ENCODE measurements at regions not wholly inside any gene's neighbourhood (a gene's known extent, or its start where the extent isn't known, plus 50 kb on each side); places are given as distances from the start of the nearest gene placed in this dataset.
"Not testable (repeated sequence)": the region's sequence is repeated elsewhere in the genome, so short reads cannot be mapped to it uniquely, and the experiment has no call there.

- DNase-seq = no peak
Observed at GRCh38 chr10:36872702-36873393, 252.6 kb upstream of the ANKRD30A start.

GRCh38 chr10:36840788-36841187 is 284.6 kb upstream of the ANKRD30A start:
- DNase-seq = no peak

GRCh38 chr10:36837416-36837815 is 288.0 kb upstream of the ANKRD30A start:
- DNase-seq = no peak

- no peak for DNase-seq
Observed at GRCh38 chr10:36819781-36820180, 305.6 kb upstream of the ANKRD30A start.

GRCh38 chr10:36817898-36818297 is 307.5 kb upstream of the ANKRD30A start:
- no peak for DNase-seq

GRCh38 chr10:36808625-36809362 is 316.6 kb upstream of the ANKRD30A start:
- no peak for DNase-seq

- DNase-seq = no peak
Observed at GRCh38 chr10:36803229-36803628, 322.2 kb upstream of the ANKRD30A start.

- no peak for DNase-seq
Observed at GRCh38 chr10:36802490-36803153, 322.8 kb upstream of the ANKRD30A start.

- no peak for DNase-seq
Observed at GRCh38 chr10:36801660-36802059, 323.7 kb upstream of the ANKRD30A start.

GRCh38 chr10:36794981-36795380 is 330.4 kb upstream of the ANKRD30A start:
- no peak for DNase-seq

GRCh38 chr10:36789974-36790373 is 335.4 kb upstream of the ANKRD30A start:
- no peak for DNase-seq

GRCh38 chr10:36788152-36788551 is 337.2 kb upstream of the ANKRD30A start:
- no peak for DNase-seq

GRCh38 chr10:36783400-36783799 is 342.0 kb upstream of the ANKRD30A start:
- DNase-seq = no peak

- DNase-seq = no peak
Observed at GRCh38 chr10:36781570-36781969, 343.8 kb upstream of the ANKRD30A start.

GRCh38 chr10:36780158-36780557 is 345.2 kb upstream of the ANKRD30A start:
- no peak for DNase-seq

- no peak for DNase-seq
Observed at GRCh38 chr10:36779238-36779846, 346.1 kb upstream of the ANKRD30A start.

GRCh38 chr10:36778651-36779050 is 346.7 kb upstream of the ANKRD30A start:
- no peak for DNase-seq

- DNase-seq = no peak
Observed at GRCh38 chr10:36773652-36774051, 351.7 kb upstream of the ANKRD30A start.

GRCh38 chr10:36771725-36772124 is 353.7 kb upstream of the ANKRD30A start:
- DNase-seq = no peak

GRCh38 chr10:36769741-36770140 is 355.7 kb upstream of the ANKRD30A start:
- not testable (repeated sequence) for DNase-seq

- no peak for DNase-seq
Observed at GRCh38 chr10:36766940-36767339, 358.5 kb upstream of the ANKRD30A start.

GRCh38 chr10:36766415-36766810 is 359.0 kb upstream of the ANKRD30A start:
- no peak for DNase-seq

- no peak for DNase-seq
Observed at GRCh38 chr10:36765782-36766414, 359.5 kb upstream of the ANKRD30A start.

Data from activated CD4-positive, alpha-beta T cell treated with anti-CD3 and anti-CD28 coated beads, Interleukin-2, amount 50 U/mL, for 1 hour (primary cell).